Stomach (tissue), 4 donors: ENCODE measurements at regions not wholly inside any gene's neighbourhood (a gene's known extent, or its start where the extent isn't known, plus 50 kb on each side); places are given as distances from the start of the nearest gene placed in this dataset.

Experiments
- CTCF ChIP-seq, 7 experiments: fragments of 450-650 bp in 4 of 7; fragments of 200-600 bp in 3 of 7; sonication (generic) in 3 of 7; IDR thresholded peaks; one replicate each; pipeline ENCODE4 v1.5.1; 2016 to 2019; ENCODE audit warnings: antibody characterized with exemption in 7 of 7, control low read depth in 2 of 7, mild to moderate bottlenecking in 1 of 7
- EP300 ChIP-seq: sonication (generic); formaldehyde crosslinking; IDR thresholded peaks from one replicate; pipeline ENCODE4 v1.6.1; 2017; ENCODE audit warnings: antibody characterized with exemption
- POLR2A ChIP-seq, 4 donors: fragments of 450-650 bp; IDR thresholded peaks; one replicate each; pipeline ENCODE4 v1.6.1; 2016; ENCODE audit warnings: antibody characterized with exemption in 4 of 4, control low read depth in 2 of 4, mild to moderate bottlenecking in 1 of 4, moderate library complexity in 1 of 4
- POLR2AphosphoS5 ChIP-seq, 3 donors: sonication (generic); formaldehyde crosslinking; IDR thresholded peaks; one replicate each; pipeline ENCODE4 v1.6.1; 2016; ENCODE audit warnings: antibody characterized with exemption in 3 of 3

- TF ChIP-seq POLR2AphosphoS5 (IDR thresholded peaks at IDR 0.05) (no peak), EP300 (no peak), CTCF (IDR thresholded peaks at IDR 0.05) (no peak), POLR2A (IDR thresholded peaks at IDR 0.05) (no peak)
Measured at GRCh38 chr14:87508333-87508732, 484.6 kb downstream of the GALC start.
